LHCN-M2 (cell line): ENCODE measurements at regions not wholly inside any gene's neighbourhood (a gene's known extent, or its start where the extent isn't known, plus 50 kb on each side); places are given as distances from the start of the nearest gene placed in this dataset.

Experiments used
- DNase-seq: peaks from one replicate; pipeline ENCODE4 v3.0.0-alpha.2; 2012; ENCODE audit warnings: low read depth

DNA sequence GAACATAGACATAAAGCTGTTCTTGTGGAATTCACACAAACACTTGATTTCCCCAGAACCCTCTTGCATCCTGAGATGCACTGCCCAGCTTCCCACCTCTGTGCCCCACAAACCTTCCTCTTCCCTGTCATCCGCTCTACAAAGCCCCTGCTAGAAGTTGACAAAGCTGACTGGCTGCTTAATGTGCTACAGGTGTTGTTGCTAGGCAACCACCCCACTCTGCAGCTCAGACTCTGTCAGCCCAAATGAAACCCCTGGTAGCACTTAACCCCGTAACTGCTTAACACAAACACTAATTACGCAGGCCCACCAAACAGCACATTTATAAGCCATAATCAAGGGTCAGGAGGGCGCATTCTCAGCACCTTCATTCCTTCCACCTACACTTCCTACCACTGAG is 172.0 kb upstream of the CADM1 start:
- DNase-seq = no peak

DNA sequence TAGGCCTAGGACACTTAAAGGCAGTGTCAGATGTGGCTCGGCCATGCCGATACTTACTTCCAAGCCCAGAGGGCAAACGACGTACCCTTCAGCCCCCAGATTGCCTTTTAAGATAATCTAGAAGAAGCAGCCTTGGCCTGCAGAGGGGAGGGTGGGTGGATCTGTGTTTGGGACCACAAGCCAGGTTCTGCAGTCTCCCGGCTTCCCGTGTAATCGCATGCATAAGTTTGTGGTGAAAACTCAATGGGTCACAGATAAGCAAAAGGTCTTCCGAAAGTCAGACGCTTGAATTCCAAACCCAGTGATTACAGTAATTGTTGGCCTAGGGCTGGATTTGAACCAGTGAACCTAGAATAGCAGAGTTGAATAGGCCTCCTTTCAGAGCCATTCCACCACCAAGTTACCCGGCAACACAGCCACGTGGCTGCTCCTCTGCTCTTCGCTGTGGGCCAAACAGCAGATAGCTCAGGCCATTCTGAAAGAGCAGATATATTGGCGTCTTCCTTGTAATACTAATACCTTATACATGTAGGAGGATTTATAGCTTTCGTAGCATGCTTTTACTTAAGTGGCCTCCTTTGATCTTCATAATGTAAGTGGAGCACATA is 170.8 kb upstream of the CADM1 start:
- DNase-seq = no peak

DNA sequence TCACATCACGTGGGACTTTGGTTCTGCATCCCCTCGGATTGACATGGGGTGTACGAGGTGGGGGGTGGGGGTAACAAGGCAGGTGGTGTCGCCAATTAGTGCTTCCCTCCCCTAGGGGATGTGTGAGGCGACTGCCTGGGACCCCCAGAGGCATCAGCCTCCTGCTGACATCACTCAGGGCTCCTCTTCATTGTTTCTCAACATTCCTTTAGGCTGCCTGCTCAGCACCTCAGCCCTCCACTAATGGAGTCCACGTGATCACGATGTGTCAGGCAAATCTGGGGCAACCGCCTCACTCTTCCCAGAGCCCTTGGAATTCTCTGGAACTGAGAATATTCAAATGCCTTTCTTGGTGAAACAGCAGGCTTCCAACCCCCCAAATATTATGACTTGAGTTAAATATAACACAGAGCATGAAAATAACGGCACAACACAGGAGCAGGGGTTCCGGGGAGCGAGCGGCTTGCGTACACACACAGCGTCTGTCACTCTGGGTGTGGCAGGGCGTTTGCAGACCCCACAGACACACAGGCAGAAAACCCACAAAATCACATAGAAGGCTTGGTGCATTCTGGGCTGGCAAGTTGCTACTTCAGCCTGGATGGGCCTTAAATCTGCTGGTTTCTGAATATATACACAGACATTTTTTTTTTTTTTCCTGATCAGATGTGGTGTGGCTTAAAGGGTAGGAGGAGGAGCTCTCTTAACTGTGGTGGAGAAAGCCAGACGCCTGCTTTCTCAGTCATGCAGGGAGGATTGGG is 170.1 kb upstream of the CADM1 start:
- no peak for DNase-seq

DNA sequence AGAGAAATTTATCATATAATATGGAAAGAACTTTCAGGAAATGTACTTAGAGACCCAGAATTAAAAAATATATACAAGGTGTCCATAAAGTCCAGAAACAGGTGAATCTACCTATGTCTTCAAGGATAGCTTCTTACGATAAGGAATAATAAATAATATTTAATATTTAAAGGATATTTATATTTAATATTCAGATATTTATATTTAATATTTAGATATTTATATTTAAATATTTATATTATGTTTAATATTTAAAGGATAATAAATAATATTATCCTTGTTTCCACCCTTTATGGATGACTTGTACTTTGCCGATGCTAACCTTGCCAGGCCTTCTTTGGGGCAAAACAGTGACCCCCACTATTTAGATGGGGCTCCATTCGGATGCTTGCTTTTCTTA is 169.5 kb upstream of the CADM1 start:
- DNase-seq = no peak

DNA sequence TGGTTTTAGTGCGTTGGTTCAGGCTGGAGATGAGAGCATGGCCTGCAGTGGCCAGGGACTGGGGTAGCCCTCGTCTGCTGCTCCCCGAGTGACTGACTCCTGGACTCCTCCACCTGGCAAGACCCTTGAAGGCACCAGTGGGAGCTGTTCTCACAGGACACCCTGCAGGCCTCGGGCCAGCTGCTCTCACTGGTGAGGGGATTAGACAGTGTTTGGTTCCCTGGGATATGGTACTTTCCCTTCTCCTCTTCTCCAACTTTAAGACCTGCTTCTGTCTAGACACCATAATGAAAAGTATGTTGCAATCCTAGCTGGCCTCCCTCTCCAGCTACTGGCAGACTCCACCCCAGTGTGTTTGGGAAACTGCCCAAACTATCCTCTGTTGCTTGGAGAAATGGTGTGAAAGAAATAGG is 168.8 kb upstream of the CADM1 start:
- DNase-seq = no peak

DNA sequence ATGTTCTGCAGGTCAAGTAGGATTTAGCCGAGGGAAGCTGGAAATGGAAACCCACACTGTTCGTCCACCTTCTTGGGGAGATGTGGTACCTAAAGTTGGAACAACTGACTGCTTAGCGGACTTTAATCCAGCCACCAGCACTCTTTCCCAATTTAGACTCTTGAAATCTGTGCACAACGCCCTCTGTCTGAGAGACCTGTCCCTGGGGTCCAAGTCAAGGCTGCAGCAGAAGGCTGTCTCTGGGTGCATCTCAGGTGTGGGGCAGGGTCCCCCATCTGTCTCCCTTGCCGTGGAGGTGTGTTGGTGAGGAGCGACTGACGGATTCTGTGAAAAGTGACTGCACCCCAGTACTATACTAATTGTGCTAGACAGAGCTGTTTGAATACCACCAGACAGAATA is 168.2 kb upstream of the CADM1 start:
- no peak for DNase-seq

DNA sequence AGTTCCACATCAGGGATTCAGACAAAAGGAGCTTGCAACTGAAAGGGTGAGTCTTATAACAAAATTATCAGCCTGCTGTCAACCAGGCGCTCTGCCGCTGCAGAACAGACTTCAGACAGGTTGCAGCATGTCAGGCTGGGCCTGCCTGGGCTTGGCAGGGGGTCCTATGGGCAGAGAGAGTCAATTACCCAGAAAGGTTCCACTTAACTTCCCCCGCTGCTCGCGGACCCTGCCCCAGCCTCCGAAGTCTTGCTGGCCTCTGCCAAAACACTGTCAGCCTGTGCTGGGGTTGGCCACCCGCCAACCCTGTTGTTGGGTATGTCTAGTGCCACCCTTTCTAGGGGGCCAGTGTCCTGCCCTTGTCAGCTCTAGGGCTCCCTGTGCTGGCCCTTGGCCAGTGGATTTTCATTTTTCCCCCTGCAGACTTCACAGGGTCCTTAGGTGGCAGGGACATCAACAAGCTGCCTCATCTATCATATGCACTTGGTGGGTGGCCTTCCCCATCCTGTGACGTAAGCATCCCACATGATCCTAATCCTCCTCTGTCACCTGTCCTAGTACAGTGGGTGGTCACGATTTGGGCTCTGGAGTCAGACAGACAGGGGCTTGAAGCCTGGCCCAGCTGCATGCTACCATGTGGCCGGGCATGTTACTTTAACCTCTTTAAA is 166.5 kb upstream of the CADM1 start:
- no peak for DNase-seq

DNA sequence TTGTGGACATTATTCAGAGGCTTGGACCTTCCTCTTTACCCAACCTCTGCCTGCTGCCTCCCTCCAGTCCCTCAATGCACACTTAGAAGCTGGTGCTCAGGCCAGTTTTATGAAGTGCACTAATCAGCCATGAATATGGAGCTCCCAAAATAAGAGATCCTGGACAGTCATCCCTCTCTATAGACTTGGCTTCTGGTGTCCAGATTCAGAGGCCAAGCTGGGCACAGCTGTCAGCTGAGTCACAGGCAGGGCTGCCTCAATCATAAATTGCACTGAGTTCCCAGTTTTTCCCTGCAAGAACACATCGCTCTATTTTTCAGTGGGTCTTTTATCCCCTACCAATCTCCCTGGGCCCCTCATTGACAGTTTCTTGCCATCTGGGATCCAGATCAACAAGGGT is 161.7 kb upstream of the CADM1 start:
- peak; percentile 20 for DNase-seq

DNA sequence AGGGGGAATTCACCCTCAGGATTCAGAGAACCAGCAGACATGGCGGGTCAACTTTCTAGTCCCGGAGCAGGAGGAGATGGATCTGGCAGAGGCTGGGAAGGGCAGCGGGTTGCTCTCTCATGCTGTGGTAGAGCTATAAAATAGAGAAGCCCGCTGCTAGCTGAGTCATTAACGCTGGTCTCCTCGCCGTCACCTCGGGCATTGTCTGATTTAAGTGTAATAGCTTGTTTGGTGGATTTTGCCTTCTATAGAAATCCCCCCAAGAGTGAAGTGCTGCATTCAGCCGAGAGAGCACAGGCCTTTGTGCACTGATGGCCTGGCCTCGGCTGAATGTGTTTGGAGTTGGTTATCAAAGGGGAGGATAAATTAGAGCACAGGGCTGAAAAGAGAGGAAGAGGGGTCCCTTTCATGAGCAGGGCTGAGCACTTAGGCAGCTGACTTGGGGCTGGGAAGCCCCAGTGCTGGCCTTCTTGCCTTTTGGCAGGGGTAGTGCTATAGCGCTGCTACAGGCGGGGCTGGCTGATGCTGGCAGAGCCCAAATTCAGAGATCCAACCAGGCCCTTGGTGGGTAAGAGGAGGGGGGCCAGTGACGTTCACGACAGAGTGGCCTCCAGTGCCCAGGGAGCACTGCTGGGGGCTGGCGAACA is 161.1 kb upstream of the CADM1 start:
- DNase-seq = no peak

DNA sequence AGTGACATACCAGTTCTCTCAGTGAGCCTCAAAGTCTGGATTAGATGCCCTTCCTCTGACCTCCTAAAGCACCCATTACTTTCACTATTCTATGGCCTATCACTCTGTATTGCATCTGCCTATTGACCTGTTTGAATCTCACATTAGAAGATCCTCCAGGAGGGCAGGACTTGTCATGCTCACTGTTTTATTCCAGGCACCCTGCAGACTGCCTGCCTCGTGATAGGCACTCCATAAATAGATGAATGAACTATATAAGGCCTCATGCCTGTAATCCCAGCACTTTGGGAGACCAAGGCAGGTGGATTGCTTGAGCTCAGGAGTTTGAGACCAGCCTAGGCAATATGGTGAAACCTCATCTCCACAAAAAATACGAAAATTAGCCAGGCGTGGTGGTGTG is 160.1 kb upstream of the CADM1 start:
- DNase-seq = no peak

DNA sequence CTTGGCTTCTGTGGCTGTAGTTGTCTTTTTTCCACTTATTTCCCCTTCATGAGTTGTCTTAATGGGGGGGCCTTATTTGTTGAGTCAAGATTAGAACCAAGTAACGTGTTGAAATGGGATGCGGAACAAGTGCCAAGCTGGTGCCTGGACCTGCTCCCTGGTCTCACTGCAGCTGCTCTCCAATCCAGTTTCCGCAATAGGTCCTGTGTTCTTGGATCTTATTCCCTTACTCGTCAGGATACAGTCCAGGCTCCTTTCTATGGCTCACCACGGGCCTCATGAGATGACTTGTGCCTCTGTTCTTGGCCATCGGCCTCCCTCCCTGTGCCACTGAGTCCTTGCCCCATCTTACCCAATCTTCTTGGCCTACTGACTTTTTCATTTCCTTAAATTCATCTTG is 159.6 kb upstream of the CADM1 start:
- DNase-seq = no peak

DNA sequence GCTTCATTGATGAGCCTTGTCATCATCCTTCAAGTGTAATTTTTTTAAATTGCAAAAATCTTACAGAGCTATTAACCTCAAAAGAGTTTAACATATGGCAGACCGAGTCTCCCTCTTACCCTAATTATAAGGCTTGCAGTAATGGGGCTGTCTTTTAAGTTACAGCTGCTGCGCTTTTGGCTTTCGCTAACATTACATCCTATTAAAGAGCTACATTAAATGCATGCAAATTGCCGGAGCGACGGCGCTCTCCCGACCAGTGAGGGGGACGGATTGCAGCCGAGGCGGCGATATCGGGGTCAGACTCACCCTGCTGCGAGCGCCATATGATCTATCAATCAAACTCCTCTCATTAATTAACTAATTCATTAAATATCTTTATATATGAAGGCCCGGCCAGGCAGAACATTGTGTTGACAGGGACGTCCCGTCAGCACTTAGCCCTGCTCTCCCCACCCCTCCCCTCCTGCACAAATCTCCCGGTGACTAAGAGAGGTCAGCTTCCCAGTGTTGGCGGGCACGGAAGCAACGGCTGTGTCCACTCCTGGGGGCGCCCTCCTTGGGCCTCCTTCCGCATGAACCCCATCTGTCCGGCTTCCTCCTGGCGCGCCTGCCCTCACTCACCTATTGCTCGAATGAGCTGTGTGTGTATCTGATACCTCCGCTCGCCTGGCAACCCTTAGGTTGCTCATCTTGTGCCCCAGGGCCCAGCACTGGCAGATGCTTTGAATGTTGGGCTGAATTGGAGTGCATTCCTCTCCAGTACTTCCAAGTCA is 156.0 kb upstream of the CADM1 start:
- no peak for DNase-seq

DNA sequence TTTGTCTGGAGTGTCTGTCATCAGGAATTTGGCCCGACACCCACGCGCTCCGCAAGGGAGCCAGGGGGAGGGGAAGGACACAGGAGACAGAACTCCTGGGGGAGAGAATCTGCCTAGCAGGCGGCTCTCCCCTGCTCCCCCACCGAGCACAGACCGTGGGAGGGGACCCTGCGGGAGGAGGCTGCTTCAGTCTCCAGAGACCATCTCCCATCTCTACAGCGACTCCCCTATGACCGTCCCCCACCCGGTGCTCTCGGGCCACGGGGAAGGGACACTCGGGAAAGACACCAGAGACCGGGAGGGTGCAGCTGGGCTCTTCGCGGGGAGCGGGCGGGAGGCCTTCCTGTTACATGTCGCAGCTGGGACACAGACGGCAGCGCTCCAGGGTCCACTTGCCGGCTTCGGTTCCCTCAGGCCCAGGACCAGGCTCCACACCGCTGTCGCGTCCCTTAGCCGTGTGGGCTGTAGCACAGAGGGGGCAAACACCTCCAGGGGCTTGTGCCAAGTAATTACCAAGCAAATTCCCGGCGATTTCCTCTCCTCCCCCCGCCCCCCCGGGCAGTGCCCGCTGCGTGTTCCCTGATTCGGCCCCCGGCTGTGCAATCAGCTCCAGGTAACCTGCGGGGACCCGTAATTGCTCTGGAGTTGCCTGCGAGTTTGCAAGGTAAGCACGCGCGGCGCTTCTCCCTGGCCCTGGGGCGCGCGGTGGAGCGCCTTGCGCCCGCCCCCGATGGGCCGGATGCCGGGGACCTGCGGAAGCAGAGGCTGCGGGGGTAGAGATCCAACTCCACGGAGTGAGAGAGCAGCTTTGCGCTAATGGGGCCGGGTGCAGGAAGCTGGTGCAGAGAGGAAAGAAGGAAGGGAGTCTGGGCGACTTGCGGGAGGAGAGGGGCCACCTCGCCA is 155.1 kb upstream of the CADM1 start:
- DNase-seq = no peak

DNA sequence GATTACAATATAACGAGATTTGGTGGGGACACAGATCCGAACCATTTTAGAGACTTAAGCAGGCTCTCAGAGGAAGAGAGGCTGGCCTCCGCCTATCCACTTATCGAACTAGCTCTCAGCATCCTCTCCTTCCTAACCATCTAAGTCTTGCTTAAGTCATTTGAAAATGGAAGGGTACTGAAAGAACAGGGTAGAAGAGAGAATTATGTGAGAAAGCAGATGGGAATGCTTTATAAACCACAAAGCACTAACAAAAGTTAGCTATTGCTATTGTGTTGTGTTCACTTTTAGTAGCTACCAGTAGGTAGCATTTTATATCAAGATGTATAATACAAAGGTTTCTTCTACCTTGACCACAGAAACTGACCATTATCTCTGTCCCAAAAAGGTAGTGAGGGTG is 153.4 kb upstream of the CADM1 start:
- no peak for DNase-seq

DNA sequence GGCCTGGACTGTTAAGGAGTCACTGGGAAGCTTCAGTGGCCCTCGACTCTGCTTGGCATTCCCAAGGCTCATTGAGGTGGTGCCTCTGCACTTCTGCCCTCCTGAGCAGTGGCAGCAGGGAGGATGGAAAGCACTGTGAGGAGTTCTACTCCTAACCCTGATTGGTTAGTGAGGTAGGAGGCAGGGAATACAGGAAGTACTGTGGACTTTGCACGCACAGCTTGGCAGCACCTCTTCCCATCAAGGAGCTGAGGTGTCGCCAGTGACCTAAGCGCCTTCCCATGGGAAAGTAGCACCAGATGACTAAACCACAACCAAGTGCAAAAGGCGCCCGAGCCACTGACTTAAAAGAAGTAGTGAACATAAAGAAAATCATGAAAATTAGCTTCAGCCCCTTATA is 152.5 kb upstream of the CADM1 start:
- DNase-seq = no peak

DNA sequence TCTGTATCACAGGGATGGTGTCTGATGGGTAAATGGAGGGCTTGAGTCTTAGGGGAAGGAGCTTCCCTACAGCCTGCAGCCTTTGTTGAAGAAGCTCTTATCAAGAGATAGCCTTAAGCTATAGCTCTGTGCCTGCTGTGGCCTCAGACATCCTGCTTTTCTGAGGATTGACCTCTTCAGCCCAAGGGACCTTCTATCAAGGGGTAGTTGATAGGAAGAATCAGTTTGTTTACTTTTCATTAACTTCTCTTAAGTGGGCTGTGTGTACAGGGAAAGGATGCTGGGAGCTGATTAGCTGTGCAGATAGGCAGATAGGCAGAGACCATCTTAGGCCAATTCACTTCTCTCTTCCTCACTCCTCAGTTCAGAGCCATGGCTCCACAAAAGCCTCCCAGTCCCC is 151.8 kb upstream of the CADM1 start:
- DNase-seq = no peak

DNA sequence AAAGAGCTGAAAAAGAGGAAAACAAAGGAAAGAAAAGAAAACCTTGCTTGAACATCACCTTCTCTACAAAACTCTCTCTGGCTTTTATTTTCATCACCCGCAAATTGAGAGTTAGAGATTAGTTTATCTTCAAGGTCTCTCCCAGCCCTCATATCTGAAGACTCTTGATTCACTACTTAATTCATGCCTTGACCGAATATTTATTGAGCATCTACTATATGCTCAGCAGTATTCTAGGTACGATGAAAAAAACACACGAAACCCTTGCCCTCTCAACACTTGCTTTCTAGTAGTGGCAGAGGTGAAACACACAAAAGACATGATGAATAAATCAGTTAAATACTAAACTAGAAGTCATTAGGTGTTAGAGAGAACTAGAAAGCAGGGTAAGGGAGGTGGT is 150.6 kb upstream of the CADM1 start:
- DNase-seq = no peak

DNA sequence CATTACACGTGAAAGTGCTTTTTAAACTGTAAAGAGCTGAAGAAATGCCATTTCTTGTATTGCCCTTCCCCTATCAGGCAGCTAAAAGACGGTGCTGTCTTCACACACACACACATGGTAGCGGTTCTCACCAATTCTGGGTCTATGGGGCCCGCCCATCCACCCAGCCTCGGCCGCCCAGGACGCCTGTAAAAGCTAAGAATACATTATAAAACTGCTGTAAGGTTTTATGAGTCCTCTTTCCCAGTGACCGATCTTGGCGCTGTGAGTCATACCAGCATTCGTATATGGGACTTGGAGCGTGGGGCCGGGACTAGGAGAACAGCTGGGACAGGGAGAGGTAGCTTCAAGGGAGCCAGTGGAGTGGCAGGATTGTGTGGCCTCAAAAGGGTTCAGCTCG is 149.7 kb upstream of the CADM1 start:
- no peak for DNase-seq

DNA sequence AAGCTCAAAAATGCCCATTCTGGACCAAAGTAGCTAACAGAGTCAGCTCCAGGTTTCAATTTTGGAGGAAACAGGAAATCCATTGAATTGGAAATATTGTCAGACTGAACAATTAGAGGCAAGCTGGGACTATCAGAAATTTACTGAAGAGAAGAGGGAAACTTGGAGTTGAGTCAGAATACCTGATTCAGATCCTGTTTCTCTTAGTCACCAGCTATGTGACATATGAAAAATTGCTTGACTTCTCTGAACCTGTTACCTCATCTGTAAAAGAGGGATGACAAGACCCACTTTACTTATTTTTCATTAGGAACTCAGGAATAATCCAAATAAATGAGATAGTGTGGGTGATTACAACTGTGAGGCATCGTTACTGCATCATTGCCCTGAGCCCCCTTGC is 148.9 kb upstream of the CADM1 start:
- no peak for DNase-seq

DNA sequence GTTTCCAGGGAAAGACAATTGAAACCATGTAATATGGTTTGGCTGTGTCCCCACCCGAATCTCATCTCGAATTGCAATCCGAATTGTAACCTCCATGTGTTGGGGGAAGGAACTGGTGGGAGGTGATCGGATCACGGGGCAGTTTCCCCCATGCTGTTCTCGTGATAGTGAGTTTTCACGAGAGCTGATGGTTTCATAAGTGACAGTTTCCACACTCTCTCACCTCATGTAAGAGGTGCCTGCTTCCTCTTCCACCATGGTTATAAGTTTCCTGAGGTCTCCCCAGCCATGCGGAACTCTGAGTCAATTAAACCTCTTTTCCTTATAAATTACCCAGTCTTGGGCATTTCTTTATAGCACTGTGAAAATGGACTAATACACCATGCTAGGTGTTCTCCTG is 148.3 kb upstream of the CADM1 start:
- DNase-seq = no peak

DNA sequence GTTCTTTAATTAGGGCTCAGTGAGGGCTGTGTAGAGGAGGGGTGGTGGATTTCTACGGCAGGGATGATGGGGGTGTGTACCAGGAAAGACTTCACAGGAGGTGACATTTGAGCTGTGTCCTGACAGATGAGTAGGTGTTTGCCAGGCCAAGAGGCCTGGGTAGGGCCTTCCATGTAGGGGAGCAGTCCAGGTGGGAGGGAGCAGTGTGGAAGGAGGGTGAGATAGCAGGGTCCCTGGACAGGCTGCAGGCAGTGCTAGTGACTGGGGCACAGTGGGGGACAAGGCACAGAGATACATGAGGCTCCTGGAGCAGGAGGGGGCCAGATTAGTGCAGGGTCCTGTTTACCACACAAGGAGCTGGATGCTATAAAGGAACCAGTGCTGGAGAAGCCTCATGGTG is 147.9 kb upstream of the CADM1 start:
- DNase-seq = no peak
